HUES6 (cell line): ENCODE measurements at regions not wholly inside any gene's neighbourhood (a gene's known extent, or its start where the extent isn't known, plus 50 kb on each side); places are given as distances from the start of the nearest gene placed in this dataset.

Source experiments
- H3K27ac ChIP-seq: 2 replicates; pipeline ENCODE4 v1.7.0; 2013; ENCODE audit warnings: low read depth, mild to moderate bottlenecking, low read length, inconsistent platforms
- H3K27me3 ChIP-seq: 2 replicates; pipeline ENCODE4 v1.6.1; 2013; ENCODE audit warnings: low read length; ENCODE audit not compliant: control insufficient read depth, insufficient read depth
- H3K36me3 ChIP-seq: 2 replicates; pipeline ENCODE4 v1.6.1; 2013; ENCODE audit warnings: low read length; ENCODE audit not compliant: control insufficient read depth, insufficient read depth
- H3K4me1 ChIP-seq: 2 replicates; pipeline ENCODE4 v1.6.1; 2013; ENCODE audit warnings: low read length; ENCODE audit not compliant: control insufficient read depth, insufficient read depth
- H3K4me3 ChIP-seq: 2 replicates; pipeline ENCODE4 v1.5.1; 2013; ENCODE audit warnings: low read depth, low read length
- H3K9ac ChIP-seq: one replicate; pipeline ENCODE4 v1.6.1; 2013; ENCODE audit warnings: mild to moderate bottlenecking, low read length
- H3K9me3 ChIP-seq: 2 replicates; pipeline ENCODE4 v1.6.1; 2013; ENCODE audit warnings: low read depth, low read length; ENCODE audit not compliant: control insufficient read depth, insufficient read depth

DNA sequence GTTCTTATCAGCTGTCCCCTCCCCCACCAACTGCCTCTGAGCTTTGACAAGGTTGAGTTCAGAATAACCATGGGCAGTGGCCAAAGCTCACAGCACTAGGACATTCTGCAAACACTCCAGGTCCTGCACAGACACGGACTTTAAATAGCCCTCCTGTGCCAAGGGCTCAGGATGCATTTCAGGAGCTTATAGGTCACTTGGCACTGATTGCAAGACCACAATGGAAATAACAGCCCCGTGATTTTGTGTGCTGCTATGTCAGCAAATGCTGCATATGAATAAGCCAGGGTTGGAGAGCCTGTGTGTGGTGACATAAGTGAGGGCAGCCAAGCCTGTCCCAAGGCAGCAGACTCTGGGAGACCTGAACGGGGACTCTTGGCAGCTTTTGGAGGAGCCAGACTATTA, 150.7 kb downstream of the DMRT2 start:
- peaks cover 2% of the 10 kb centered on the region; the same call in 1 of the 2 replicates for H3K4me1 ChIP-seq
- H3K4me3 ChIP-seq = no peak overlapping the region
- H3K9ac ChIP-seq = no peak overlapping the region
- H3K27ac ChIP-seq = no peak overlapping the region
- H3K36me3 ChIP-seq = no peaks in the 10 kb centered on the region
- H3K27me3 ChIP-seq = no peaks in the 10 kb centered on the region
- H3K9me3 ChIP-seq = peaks cover 2% of the 10 kb centered on the region

DNA sequence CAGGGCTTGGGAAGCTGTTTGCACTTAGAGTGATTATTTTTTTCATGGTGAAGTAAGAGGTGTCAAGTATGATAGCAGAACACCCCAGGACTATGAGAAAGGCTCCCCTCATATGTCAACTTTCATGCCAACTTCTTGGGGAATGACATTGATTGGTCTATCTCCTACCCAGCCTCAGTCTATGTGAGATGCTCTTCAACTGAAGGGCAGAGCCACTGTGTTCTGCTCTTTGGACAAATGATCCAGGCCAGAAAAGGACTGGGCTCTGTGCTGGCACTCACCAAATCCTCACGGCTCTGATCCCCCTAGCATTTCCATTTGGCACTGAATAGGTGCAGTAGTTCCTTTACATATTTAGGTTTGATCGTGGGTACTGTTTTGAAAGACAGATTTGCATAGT, 151.1 kb downstream of the DMRT2 start:
- Histone ChIP-seq H3K27me3 (no peaks in the 10 kb centered on the region), H3K9me3 (no peaks in the 10 kb centered on the region), H3K36me3 (no peaks in the 10 kb centered on the region), H3K9ac (no peak overlapping the region), H3K4me3 (no peak overlapping the region), H3K4me1 (no peaks in the 10 kb centered on the region), H3K27ac (no peak overlapping the region)

DNA sequence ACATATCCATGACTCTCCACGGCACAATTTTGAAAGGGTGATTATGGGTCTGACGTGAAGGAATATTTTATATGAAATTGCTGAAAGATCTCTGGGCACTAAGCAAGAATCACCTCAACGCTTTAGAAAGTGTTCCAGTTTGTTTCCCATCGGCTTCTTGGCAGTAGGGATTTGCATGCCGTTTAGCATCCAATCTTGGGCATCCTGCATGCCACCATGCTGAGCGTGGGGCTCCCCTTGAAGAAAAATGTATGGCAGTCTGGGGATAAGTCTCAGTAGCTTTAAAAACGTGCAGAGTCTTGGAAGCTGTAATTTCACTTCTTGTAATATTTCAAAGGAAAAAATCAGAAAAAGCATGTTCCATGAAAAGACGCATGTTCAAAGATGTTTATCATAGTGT, 151.7 kb downstream of the DMRT2 start:
- Histone ChIP-seq H3K9ac (no peak overlapping the region), H3K4me3 (no peak overlapping the region), H3K9me3 (no peaks in the 10 kb centered on the region), H3K27ac (no peak overlapping the region), H3K27me3 (no peaks in the 10 kb centered on the region), H3K36me3 (no peaks in the 10 kb centered on the region), H3K4me1 (no peaks in the 10 kb centered on the region)

DNA sequence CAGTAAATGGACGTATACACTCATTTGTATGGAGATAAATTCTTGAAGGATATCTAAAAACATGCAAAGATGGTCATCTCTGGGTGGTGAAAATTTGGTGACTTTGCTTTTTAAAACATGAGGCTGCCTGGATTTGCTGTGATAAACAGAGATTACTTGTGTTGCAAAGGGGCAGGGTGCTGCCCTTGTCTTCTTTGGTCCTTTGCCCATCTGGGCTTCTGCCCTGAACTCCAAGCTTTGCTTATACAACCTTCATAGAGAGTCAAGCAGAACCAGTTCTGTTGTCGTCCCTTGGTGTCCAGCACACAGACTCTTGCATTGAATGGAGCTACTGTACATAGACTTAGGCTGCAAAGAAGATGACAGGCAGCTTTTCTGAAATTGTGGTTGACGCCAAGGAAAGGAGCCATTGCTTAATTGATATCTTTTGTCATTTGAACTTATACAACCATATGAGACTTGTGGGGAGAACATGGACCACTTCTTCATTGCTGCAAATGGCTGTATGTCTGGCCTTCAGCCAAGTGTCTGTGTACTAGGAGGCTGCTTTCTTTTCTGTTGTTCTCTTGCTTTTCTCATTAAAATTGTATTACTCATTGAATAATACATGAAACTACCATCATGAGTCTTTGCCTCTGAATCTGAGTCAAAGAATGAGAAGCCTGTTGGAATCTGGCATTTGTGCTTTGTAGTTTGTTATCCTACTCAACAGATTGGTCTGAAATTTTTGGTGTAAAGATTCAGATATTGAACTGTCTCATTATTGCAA, 152.5 kb downstream of the DMRT2 start:
- H3K9me3 ChIP-seq = no peaks in the 10 kb centered on the region
- no peaks in the 10 kb centered on the region for H3K36me3 ChIP-seq
- no peak overlapping the region for H3K4me3 ChIP-seq
- no peaks in the 10 kb centered on the region for H3K4me1 ChIP-seq
- no peak overlapping the region for H3K9ac ChIP-seq
- H3K27ac ChIP-seq = no peak overlapping the region
- no peaks in the 10 kb centered on the region for H3K27me3 ChIP-seq

DNA sequence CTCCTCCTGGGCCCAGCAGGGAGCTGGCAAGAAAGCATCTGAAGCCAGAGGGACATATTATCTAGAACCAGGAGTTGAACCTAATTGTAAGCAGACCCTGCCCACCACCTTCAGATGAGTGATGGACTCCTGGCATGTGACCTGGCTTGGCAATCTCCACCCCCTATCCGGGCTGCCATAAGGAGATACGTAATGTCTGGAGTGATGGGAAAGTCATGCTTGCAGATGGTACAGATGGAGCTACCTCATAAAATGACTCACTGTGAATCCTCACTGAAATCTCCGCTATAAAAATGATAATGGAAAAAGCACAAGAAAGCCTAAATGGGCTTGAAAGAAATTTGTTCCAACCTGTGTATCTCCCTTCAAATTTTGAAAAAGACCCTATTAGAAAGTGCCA, 157.5 kb downstream of the DMRT2 start:
- no peaks in the 10 kb centered on the region for H3K36me3 ChIP-seq
- no peak overlapping the region for H3K4me3 ChIP-seq
- peaks cover 3% of the 10 kb centered on the region; the same call in 1 of the 2 replicates for H3K9me3 ChIP-seq
- no peak overlapping the region for H3K9ac ChIP-seq
- no peaks in the 10 kb centered on the region for H3K4me1 ChIP-seq
- H3K27ac ChIP-seq = no peak overlapping the region
- no peaks in the 10 kb centered on the region for H3K27me3 ChIP-seq

DNA sequence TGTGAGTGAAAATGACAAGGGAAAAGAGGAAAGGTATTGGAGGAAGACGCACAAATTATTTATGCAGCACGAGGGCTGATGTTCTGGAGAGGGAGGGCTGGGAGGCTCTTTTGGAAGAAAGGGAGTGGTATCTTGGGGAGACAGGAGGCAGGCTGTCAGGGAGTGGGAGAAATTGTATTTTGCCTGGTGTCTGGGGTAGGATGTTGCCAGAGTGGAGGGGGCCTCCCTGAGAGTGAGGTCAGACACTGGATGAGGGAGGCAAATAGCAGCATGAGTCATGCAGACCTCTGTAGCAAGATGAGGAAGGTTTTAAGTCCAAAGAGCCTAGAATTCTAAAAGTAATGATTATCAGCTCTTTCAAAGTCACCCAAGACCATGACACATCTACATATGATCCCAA, 158.0 kb downstream of the DMRT2 start:
- H3K9me3 ChIP-seq = peaks cover 3% of the 10 kb centered on the region; the same call in 1 of the 2 replicates
- H3K9ac ChIP-seq = no peak overlapping the region
- H3K27me3 ChIP-seq = no peaks in the 10 kb centered on the region
- no peak overlapping the region for H3K4me3 ChIP-seq
- H3K36me3 ChIP-seq = no peaks in the 10 kb centered on the region
- no peak overlapping the region for H3K27ac ChIP-seq
- H3K4me1 ChIP-seq = no peaks in the 10 kb centered on the region

DNA sequence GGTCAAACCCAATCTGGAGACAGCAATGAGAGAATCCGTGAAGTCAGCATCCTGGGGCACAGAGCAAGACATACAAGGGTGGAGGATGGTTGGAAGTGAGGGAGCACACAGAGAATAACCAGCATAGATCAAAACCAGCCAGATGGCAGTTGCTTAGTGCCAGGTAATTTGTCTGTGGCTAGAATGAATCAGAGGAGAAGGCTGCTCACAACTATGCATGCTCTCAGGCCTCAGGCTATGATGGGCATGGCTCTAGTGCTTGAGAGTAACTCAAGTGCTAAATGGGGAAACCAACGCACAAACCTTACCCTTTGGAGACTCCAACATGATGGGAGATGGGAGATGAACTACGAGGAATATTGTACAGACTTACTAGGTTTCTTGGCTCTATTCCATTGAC, 160.8 kb downstream of the DMRT2 start:
- no peaks in the 10 kb centered on the region for H3K36me3 ChIP-seq
- H3K4me3 ChIP-seq = no peak overlapping the region
- H3K9me3 ChIP-seq = peaks cover 3% of the 10 kb centered on the region; the same call in 1 of the 2 replicates
- H3K27ac ChIP-seq = no peak overlapping the region
- no peaks in the 10 kb centered on the region for H3K27me3 ChIP-seq
- H3K4me1 ChIP-seq = no peaks in the 10 kb centered on the region
- H3K9ac ChIP-seq = no peak overlapping the region

DNA sequence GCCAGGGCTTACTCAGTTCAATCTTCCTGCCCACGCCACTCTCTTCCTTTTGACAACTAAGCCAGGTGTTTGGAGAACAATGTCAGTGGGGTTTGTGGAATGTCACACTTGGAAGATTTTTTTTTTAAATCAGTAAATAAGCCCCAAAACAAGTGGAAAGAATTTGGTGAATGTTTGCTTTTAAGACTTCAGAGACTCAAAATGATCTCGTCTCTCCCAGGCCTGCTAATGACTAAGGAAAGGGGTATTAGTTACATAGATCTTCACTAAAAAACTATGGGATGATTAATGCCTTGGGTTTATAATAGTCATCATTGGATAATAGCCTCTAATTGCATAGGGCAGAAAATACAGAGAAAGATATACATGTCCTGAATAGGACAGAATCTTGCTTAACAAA, 166.4 kb downstream of the DMRT2 start:
- no peaks in the 10 kb centered on the region for H3K36me3 ChIP-seq
- no peak overlapping the region for H3K27ac ChIP-seq
- no peaks in the 10 kb centered on the region for H3K4me1 ChIP-seq
- no peaks in the 10 kb centered on the region for H3K27me3 ChIP-seq
- no peaks in the 10 kb centered on the region for H3K9me3 ChIP-seq
- H3K9ac ChIP-seq = no peak overlapping the region
- no peak overlapping the region for H3K4me3 ChIP-seq

DNA sequence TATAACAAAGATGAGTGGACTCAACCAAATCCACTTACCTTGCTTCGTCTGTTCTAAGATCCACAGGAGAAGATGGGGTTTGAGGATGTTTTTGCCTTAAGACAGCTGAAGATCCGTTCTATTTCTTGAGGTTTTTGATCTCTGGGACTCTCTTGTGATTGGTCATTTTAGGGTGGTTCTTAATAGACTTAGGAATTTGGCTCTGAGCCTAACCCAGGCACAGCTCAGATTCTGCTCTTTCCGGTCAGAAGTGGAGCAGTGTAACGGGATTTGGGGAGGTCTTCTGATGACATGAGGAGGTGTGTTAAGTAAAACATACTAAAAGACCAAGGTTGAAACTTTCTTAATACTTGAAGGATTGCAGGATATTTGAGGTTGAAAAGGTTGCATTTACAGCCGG, 166.9 kb downstream of the DMRT2 start:
- no peak overlapping the region for H3K4me3 ChIP-seq
- H3K27ac ChIP-seq = no peak overlapping the region
- H3K9ac ChIP-seq = no peak overlapping the region
- no peaks in the 10 kb centered on the region for H3K4me1 ChIP-seq
- no peaks in the 10 kb centered on the region for H3K36me3 ChIP-seq
- H3K9me3 ChIP-seq = no peaks in the 10 kb centered on the region
- H3K27me3 ChIP-seq = no peaks in the 10 kb centered on the region

DNA sequence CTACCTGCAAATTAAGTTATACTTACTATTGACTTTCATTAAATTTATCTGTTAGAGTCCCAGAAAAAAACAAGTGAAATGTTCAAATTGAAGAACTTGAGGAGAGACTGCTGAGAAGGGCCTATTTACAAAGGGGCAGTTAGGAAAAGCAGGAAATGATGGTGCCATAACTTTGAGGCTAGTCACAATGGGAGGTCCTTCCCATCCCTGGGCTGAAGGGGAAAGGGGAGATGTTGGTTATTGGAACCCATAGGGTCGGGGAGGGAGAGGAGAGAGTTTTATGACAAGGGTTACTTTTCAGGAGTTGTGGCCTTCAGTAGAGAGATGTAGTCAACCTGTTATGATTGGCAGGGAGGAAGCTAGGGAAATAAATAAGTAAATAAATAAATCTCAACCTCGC, 169.1 kb downstream of the DMRT2 start:
- Histone ChIP-seq H3K9me3 (no peaks in the 10 kb centered on the region), H3K4me3 (no peak overlapping the region), H3K9ac (no peak overlapping the region), H3K27me3 (no peaks in the 10 kb centered on the region), H3K4me1 (no peaks in the 10 kb centered on the region), H3K36me3 (no peaks in the 10 kb centered on the region), H3K27ac (no peak overlapping the region)

DNA sequence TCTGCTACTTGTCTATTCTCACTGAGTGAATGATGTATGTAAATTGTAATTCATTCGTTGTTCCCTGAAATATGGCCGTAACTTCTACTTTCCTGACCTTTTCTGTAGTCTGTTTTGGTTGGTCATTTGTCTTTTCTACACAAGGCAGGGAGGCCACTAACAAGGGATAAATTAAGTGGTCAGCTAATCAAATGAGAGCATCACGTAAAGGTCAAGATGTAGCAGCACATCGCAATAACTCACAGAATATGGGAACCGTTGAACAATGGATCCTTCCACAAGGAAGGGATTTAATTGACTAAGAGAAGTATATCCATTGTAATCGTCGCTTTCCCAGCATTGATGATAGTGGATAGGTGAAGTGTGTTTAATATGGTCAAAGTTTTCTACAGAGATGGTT, 171.1 kb downstream of the DMRT2 start:
- Histone ChIP-seq H3K36me3 (no peaks in the 10 kb centered on the region), H3K9ac (no peak overlapping the region), H3K27ac (no peak overlapping the region), H3K9me3 (no peaks in the 10 kb centered on the region), H3K4me1 (no peaks in the 10 kb centered on the region), H3K4me3 (no peak overlapping the region), H3K27me3 (no peaks in the 10 kb centered on the region)
